ENCODE measurements at regions not wholly inside any gene's neighbourhood (a gene's known extent, or its start where the extent isn't known, plus 50 kb on each side); places are given as distances from the start of the nearest gene placed in this dataset.
"Not testable (repeated sequence)": the region's sequence is repeated elsewhere in the genome, so short reads cannot be mapped to it uniquely, and the experiment has no call there.

DNA sequence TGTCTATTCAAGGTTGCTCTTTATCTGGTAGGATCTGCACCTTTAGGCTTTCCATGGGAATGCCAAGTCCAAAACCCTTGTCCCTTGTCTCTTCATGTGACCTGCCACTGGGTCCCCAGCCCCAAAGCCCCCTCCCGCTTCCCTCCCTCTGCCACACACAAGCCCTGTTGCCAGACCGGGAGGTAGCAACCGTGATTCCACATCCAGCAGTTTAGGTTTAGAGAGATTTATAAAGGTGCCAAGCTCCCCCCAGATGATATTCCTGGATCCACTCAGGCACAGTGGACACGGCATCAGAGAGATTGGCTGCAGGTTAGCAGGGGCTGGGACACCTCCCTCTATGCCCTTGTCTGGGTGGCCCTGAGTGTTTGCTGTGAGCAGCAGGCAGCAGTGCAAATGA is 504.7 kb downstream of the CCDC171 start:
- no peak for DNase-seq (ENCODE audit: low read depth)

DNA sequence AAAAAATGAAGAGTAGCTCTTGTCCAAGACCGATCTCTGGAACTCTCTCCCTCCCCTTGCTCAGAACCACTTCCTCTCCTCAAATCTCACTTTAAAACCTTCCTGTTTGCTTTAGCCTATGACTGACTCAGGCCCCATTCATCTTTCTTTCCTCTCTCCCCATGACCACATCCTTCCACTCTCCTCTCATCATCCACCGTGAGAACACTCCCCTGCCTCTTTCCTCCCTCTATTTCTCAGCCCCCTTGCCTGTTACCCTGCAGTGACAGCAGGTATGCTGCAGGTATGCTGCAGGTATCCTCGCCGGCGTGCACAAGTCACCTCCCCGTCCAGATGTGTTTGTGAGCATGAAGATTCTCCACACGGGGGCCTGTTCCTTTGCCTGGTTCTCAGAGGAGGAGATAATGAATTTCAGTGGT is 505.3 kb downstream of the CCDC171 start:
- DNase-seq (ENCODE audit: low read depth), result peak; percentile 93

DNA sequence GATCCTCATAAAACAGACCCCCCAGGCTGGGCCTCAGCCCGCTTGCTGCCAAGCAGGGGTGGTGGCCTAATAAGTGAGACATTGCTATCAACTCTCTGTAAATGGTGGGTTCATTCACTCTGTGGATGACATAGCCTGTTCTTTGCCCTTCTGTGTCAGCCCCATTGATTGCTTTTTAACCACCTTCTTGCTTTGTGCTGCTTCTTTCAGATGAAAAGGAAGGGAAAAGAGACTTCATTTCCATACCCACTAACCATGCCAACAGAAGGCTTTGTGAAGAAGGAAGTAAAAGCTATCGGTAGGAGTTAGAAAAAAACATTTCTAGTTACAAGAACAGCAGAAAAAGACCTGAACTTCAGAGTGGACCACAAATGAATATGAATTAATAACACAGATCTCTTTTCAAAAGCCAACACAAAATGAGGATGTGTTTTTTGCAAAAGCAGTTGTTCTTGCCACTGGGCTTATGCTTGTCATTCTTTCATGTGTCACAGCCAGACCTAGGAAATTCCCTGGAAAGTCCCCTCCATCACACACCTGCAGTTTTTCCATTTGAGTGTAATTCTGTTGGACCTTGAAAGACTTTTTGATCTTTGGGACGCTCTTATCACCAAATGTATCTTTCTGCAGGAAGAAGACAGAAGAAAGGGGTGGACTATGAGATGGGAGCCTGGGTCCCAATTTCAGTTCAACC is 507.7 kb downstream of the CCDC171 start:
- no peak for DNase-seq (ENCODE audit: low read depth)

DNA sequence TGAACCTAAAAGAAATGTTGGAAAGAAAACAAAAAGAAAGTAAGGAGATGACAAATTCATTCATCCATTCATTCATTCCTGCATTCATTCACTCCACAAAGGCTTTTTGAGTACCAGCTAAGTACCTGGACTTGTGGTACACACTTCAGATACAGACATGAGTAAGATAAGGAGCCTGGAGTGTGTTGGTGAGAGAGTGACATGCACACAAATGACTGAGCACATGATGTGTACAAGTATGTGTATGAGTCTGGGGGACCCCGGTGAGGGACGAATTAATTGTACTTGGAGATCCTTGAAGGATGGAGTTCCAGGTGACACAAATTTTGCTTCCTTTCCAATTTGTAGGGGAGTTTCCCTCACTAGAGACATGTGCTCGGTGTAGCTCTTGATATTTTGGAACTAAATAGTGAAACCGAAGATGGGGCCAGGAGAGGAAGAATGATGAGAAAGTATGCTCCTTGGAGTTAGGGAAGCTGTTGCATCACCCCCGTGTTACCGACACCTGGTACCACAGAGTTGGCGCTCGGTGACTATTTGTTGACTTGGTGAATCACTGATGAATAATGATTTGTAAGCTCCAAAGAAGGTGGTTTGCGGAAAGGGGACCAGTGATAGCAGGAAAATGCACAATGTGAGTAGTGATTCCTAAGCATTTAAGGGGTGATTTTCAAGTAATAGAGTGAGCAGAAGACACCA is 509.8 kb downstream of the CCDC171 start:
- peak; percentile 98 for DNase-seq (ENCODE audit: low read depth)

DNA sequence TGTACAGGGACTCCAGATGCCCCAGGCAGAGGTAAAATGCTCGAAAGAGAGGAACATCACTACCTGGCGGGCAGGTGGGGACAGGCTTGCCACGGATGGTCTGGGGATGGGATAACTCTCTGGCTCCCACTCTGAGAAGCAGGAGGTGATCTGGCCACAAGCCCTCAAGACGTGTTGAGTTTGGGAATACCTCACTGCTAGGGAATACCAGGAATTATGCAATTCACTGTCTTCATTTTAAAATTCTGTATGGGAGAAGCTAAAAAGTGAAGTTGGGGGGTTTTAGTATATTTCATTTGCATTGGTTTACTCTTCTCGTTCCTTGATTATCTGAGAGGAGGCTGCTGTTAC is 510.4 kb downstream of the CCDC171 start:
- no peak for DNase-seq (ENCODE audit: low read depth)

DNA sequence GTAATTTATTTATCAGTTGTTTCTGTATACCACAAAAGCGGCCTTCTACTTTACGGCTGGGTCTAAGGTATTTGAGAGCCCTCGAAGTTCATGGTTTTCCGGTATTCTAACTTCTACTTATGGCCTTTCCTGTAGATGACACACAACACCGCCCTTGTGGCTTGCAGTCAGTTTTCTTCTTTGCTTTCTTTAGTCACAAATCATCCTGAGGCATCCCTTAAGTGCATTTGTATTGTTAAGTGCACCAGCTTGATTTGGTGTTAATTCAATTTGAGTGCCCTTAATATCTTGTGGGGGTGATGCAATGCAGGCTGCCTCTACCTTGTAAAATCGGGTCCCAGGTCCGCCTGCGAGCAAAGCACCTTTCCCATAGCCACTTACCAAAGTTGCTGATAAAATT is 511.9 kb downstream of the CCDC171 start:
- DNase-seq (ENCODE audit: low read depth), result no peak

DNA sequence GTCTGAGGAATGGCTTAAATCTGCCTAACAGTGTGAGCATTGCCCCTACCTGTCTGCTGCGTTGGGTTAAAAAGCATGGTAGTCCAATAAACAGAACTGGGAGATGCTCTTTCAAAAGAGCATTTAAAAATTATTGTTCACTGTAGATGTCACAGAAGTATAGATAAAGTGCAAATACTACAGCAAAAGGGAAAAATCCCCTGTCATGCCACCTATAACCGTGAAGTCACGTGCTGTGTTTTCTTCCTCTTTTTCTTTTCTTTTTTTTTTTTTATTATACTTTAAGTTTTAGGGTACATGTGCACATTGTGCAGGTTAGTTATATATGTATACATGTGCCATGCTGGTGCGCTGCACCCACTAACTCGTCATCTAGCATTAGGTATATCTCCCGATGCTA is 513.4 kb downstream of the CCDC171 start:
- DNase-seq (ENCODE audit: low read depth), result not testable (repeated sequence)

DNA sequence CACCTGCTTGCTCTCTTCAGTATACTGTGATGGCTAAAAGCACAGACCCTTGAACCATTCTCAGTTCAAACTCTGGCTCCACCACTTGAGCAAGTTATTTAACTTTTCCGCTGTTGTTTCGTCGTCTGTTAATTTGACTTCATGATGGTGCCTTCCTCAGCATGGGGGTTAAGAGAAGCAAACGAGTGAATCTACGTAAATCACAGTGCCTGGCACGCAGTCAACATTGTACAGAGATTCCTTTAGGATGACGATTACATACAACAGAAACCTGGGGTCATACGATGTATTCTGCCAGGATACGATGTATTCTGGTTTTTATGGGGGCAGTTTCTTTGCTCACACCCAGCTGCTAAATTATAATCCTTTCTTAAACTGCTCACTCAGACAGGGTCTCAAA is 515.6 kb downstream of the CCDC171 start:
- no peak for DNase-seq (ENCODE audit: low read depth)

DNA sequence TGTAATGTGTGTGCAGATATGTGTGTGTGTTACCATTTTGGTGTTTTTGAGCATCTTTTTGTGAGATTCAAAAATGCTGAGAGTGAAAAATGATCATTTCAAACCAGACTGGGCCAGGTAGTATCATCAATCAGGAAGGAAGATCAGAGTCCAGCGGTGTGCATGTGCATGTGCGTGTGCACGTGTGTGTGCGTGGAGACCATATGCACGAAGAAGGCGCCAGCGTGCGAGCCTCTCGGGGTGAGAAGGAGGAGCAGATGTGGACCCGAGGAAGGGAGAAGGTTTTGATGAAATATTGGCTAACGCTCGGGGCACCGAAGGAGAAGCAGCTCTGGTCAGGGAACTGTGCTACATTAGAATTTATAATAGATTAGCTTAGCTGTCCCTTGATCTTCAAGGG is 516.4 kb downstream of the CCDC171 start:
- no peak for DNase-seq (ENCODE audit: low read depth)

DNA sequence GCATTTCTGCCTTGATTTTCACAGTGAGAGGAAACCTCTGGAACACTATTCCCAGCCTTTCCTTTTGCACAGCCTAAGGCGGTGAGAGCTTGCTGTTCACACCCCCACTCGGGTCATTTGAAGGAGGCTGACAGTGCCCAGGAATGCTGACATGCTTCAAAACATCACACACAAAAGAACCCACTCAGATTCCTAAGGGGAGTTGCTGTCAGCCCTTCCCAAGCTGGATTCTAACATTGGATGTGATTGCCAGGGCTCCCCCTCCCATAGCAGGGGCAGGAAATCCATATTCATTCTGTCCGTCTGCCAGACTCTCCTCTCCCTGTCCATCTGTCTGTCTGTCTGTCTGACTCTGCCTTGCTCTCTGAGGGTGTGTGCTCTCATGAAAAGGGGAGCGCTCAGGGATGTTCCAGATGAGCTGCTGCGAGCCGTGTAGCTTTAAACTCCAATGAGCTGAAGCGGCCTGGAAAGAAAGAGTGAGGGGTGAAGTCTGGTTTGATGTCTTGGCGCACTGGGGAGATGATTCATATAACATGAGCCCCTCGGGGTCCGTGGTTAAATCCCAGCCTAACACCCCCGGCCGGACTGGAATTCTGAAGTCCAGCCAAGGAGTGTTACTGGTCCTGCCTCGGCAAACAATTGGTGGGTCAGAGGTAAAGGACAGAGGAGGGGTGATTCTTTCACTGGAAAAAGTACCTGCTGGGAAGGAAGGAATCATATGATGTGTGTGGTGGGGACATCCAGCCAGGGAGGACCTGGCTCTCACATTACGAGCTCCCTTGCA is 517.0 kb downstream of the CCDC171 start:
- no peak for DNase-seq (ENCODE audit: low read depth)

DNA sequence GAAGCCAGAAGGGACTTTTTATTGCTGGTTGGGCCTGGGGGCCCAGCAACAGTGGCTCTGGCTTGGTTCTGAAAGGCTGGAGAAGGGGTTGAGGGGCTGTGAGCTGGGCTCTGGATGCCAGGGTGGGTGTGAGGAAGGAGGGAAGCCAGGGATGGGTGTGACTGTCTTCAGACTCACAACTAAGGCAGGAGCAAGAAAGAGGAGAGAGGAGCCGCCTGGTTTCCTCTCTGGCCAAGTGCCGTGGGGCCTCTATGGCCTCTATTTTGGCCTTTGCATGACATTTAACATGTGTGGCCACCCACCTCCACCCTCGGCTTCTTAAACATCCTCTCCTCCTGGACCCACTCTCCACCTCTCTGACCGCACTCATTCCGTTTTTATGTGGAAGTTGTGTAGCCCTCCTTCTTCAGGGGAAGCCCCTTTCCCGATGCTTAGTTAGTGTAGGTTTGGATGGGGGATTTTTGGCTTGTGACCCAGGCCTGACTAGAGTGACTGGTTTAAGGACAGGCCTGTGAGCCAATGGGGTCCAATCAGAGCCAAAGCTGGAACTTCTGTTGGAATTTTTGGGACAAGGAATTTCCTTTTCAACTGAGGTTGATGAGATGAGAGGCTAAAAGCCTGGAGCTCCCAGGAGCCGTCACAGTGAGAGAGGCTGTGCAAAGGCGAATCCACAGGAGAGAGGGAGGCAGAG is 517.8 kb downstream of the CCDC171 start:
- no peak for DNase-seq (ENCODE audit: low read depth)

DNA sequence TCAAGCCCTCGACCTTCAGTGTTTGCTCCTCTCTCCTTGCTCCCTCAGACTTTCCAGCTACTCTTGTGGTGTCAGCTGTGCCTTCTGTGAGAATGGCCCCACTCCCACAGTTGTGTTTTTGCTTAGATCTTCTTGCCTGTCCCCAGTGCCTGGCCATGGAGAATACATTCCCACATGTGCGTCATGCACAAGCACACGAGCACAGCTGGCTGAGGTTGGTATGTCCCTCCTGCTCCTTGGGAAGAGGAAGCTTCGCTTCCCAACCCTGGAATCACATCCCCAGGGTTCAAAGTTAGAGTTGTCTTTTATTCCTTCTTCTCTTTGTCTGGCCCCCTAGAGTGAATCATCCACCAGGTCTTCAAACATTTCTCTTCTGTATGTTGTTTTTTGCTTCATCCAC is 518.6 kb downstream of the CCDC171 start:
- no peak for DNase-seq (ENCODE audit: low read depth)

DNA sequence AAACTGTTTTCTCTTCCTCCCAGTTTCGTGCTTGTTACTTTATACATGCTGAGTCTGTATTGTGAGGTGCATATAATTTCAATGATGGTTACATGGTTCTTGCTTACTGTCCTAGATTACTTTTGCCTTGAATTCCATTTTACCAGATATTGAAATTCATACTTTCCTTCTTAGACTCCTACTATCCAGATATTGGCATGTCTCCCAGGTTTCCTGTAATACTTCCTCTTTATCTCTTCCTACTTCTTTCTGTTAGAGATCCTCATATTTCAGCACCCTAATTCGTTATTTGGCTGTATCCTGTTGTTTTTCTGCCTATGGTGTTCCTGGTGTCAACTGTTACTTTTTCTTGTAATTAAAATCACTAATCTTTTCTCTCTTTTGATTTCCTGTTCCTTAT is 522.1 kb downstream of the CCDC171 start:
- peak; percentile 33 for DNase-seq (ENCODE audit: low read depth)

DNA sequence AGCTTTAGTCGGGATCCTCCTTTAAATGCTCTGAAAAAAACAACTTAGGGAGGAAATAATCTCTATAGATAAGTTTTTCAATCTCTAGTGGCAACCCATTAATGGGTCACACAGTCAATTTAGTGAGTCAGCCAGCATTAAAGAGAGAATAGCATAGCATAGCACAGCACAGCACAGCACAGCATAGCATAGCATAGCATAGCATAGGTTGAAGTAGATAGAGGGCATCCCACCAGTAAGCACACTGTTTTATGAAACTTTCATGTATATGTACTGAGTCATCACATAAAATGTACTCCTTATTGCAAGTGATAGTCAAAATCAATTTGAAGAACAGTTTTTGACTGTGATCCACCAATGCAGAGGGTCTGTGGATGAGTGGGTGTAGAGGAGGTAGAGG is 522.9 kb downstream of the CCDC171 start:
- DNase-seq (ENCODE audit: low read depth), result peak; percentile 44

DNA sequence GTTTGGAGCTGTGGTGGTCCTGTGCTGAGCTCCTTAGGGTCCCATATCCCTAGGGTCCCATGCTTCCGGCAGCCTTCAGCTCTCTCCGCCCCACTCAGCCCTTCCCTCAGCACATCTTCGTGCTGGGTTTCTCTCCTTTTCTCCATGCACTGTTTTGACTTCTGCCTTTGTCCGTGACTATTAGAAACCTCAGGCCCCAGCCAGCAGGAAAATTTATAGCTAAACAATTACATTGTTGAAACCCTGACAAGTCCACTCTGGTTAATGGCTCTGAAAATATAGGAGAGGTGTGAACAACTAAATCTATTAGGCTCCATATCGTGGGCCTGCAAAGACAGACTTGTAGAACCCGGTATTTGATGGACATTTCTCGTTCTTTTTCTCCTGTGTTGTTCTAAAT is 523.7 kb downstream of the CCDC171 start:
- no peak for DNase-seq (ENCODE audit: low read depth)

DNA sequence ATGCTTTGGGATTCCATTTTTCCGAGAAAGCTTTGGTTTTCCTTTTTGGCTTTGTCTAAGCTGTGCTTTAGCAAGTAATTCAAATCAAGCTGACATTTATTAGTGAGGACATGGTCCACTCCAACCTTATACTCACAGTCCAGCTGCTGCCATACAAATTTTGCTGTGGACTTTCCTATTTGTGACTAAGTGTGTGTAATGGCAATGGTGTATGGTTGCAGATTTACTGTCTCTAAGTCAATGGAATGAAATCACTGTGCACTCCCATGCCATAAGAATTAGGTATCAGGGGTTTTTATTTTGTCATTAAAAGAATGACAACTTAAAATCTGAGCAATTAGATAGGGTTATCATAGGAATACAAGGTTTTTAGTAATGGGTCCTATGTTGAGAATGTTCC is 530.0 kb downstream of the CCDC171 start:
- DNase-seq (ENCODE audit: low read depth), result no peak

DNA sequence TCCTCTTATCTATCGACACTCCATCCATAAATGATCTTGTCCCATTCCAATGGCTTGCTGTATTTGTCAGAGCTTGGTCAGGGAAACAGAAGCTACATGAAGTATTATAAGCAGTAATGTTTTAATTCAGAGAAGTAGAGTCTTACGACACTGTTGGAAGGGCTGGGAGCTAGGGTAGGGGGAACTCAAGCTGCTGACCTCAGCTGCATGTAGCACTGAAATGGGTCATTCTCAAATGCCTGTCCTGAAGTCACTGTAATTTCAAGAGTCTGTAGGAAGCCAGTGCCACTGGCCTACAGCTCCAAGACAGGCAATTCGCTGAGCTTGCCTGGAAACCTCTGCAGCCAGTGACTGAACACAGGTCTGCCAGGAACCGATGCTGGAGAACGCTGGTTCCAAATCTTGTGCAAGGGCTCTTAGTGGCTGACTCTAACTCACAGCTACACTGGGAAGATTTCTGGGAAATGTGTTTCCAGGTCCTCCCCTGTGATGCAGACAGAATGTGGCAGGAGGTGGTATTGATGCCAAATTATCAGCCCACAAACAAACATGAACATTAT is 532.4 kb downstream of the CCDC171 start:
- DNase-seq (ENCODE audit: low read depth), result no peak

DNA sequence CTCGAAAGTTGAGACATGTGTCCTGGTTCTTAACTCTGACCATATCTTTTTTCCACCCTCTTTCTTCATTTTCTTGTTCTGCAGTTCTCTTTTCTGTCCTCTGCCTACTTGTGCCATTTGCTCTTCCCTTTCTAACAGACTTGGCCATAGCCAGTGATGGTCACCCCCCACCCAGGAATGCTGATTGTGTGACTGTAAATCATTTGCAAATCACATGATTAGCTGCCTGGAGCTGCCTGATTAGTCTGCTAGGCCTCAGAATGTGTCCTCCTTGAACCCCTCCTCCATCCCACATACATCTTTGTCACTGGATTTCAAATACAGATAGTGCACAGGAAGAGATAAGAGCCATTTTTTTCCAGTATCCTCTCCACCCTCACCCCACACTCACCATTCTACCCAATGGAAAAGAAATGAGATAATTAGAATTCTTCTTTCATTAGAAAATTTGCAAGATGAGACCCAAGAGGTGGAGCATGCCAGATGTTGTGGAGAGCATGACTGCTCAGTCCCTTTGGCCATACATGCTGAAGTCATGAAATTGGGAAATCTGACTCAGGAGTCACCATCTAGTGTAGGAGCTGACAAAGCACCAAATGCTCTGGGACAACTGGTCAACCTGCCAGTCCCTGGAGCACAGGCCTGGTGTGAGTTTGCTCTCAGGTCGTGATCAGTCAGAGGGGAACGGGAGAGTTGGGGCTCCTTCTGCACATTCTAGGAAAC is 538.2 kb downstream of the CCDC171 start:
- DNase-seq (ENCODE audit: low read depth), result peak; percentile 9

DNA sequence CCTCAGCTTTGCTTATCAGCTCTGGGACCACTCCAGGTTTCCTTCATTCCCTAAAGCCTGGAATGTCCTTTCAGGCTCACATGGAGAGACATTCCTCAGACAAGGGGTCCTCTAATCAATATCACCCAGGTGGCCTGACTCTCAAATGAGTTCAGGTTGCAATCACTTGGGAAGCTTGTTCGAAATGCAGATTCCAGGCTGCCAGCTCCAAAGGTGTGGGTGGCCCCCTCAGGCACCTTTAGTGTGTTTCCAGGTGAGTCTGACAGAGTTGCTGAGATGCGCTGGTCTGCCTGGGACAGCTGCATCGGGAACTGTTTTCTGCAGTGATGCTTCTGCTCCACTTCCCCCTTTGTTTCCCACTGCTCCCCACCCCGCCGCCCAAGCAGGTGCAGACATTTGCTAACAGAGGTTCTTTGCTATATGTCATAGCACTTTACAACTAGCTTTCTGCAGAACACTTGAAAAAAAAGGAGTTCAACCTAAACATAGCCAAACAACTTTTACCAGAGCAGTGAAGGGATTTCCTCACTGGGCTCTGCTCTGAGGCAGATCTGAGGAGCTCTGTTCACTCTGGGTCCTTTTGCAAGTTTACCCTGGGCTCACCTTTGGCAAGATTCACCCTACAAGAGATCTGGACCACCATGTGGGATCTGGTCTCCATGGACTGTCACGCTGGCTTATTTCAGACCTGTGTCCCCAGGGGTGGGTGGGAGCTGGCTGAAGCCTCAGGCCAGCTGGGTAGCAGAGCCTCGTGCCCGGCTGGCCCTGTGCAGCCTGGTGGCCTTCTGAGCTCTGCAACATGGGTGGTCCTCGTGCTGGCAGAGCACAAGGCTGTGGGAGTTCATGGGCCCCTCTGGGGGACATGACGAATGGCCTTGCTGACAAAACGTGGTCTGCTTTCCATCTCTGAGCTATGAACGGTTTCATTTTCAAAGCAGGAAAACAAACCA is 539.6 kb downstream of the CCDC171 start:
- DNase-seq (ENCODE audit: low read depth), result no peak

DNA sequence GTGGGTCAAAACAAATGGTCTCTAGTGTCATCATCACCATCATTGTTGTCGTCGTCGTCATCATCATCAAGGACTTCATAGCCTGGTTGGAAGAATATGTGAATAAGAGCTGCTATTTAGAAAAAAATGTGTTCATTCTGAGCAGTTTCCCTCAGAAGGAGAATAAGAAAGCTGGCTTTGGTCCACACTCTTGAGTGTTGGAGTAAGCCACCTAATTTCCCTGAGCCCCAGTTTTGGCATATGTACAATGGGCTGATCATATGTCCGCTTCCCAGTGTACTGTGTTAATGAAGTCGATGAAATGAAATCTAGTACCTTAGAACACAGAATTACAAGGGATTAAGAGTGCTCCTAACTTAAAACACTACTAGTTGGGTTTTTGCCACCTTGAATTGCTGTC is 545.5 kb downstream of the CCDC171 start:
- no peak for DNase-seq (ENCODE audit: low read depth)
